Lower leg skin (tissue), 4 donors: ENCODE measurements at regions not wholly inside any gene's neighbourhood (a gene's known extent, or its start where the extent isn't known, plus 50 kb on each side); places are given as distances from the start of the nearest gene placed in this dataset.

Source experiments
- DNase-seq, 2 donors: peaks; one replicate each; pipeline ENCODE4 v3.0.0-alpha.2; 2019; ENCODE audit warnings: low spot score in 2 of 2
- H3K4me3 ChIP-seq: fragments of 200-600 bp; sonication (generic); 2 replicates; pipeline ENCODE4 v1.5.1; 2017; ENCODE audit warnings: mild to moderate bottlenecking, low read depth; ENCODE audit not compliant: poor library complexity, severe bottlenecking
- CTCF ChIP-seq, 3 donors: fragments of 450-650 bp; IDR thresholded peaks; one replicate each; pipeline ENCODE4 v1.5.1; 2016; ENCODE audit warnings: antibody characterized with exemption in 3 of 3, mild to moderate bottlenecking in 3 of 3, moderate library complexity in 2 of 3
- POLR2A ChIP-seq, 2 donors: fragments of 450-650 bp; IDR thresholded peaks; one replicate each; pipeline ENCODE4 v1.6.1; 2016 to 2017; ENCODE audit warnings: antibody characterized with exemption in 2 of 2, mild to moderate bottlenecking in 1 of 2, moderate library complexity in 1 of 2
- WGBS, 2 donors: methylation state at CpG; one replicate each; pipeline ENCODE4 v1.1.5; 2018; 5-methylcytosine and 5-hydroxymethylcytosine counted together
- intact Hi-C: fragments of 100-400 bp; cut with DNase I; formaldehyde crosslinking; loops from one replicate; pipeline ENCODE4 v1.15.0; 2023; ENCODE audit warnings: low total_unique reads

GRCh38 chr3:166456286-166456685 lies 619.1 kb upstream of the BCHE start:
- H3K4me3 ChIP-seq, result no peak overlapping the region
- TF ChIP-seq CTCF (IDR thresholded peaks at IDR 0.05), result no peak
- no peak for TF ChIP-seq POLR2A (IDR thresholded peaks at IDR 0.05)
- intact Hi-C loops, result no loop called here
- DNase-seq, result no peak
- WGBS, 2 donors, result 70% methylated on average over 3 of the region's 3 CpGs

GRCh38 chr3:166455744-166456143 lies 618.5 kb upstream of the BCHE start:
- WGBS, 2 donors, result 53 to 56% methylated on average over 3 of the region's 3 CpGs
- TF ChIP-seq POLR2A (IDR thresholded peaks at IDR 0.05), result no peak
- no peak for TF ChIP-seq CTCF (IDR thresholded peaks at IDR 0.05)
- DNase-seq, result no peak
- H3K4me3 ChIP-seq, result no peak overlapping the region
- intact Hi-C loops, result no loop called here

GRCh38 chr3:166453478-166453877 lies 616.3 kb upstream of the BCHE start:
- intact Hi-C loops, result no loop called here
- no peak for DNase-seq
- 63 to 85% methylated on average over 1 of the region's 1 CpG for WGBS, 2 donors
- H3K4me3 ChIP-seq, result no peak overlapping the region
- TF ChIP-seq CTCF (IDR thresholded peaks at IDR 0.05) (no peak), POLR2A (IDR thresholded peaks at IDR 0.05) (no peak)

GRCh38 chr3:166451997-166452396 lies 614.8 kb upstream of the BCHE start:
- 40 to 47% methylated on average over 1 of the region's 1 CpG for WGBS, 2 donors
- intact Hi-C loops, result no loop called here

GRCh38 chr3:166447513-166447912 lies 610.3 kb upstream of the BCHE start:
- TF ChIP-seq POLR2A (IDR thresholded peaks at IDR 0.05), result no peak
- TF ChIP-seq CTCF (IDR thresholded peaks at IDR 0.05), result no peak
- intact Hi-C loops, result no loop called here
- no peak overlapping the region for H3K4me3 ChIP-seq
- WGBS, 2 donors, result 45 to 52% methylated on average over 3 of the region's 3 CpGs
- no peak for DNase-seq

More at GRCh38 chr3:166451997-166452396, 614.8 kb upstream of the BCHE start:
- H3K4me3 ChIP-seq, result no peak overlapping the region
- TF ChIP-seq CTCF (IDR thresholded peaks at IDR 0.05) (no peak), POLR2A (IDR thresholded peaks at IDR 0.05) (no peak)
- no peak for DNase-seq

GRCh38 chr3:166446986-166447385 lies 609.8 kb upstream of the BCHE start:
- DNase-seq, result no peak

More at GRCh38 chr3:166446986-166447385, 609.8 kb upstream of the BCHE start:
- WGBS, 2 donors, result 39 to 55% methylated on average over 3 of the region's 3 CpGs
- no peak overlapping the region for H3K4me3 ChIP-seq
- TF ChIP-seq POLR2A (IDR thresholded peaks at IDR 0.05), result no peak
- TF ChIP-seq CTCF (IDR thresholded peaks at IDR 0.05), result no peak
- intact Hi-C loops, result no loop called here
